GM20000 (cell line): ENCODE measurements at regions not wholly inside any gene's neighbourhood (a gene's known extent, or its start where the extent isn't known, plus 50 kb on each side); places are given as distances from the start of the nearest gene placed in this dataset.
"Not testable (repeated sequence)": the region's sequence is repeated elsewhere in the genome, so short reads cannot be mapped to it uniquely, and the experiment has no call there.

Experiments used
- DNase-seq: peaks from one replicate; pipeline ENCODE4 v3.0.0; 2012; ENCODE audit warnings: low spot score
- CTCF ChIP-seq: IDR thresholded peaks from 2 replicates; pipeline ENCODE4 v1.5.1; 2012; ENCODE audit warnings: mild to moderate bottlenecking, control low read depth; ENCODE audit errors: extremely low read depth, missing control alignments

GRCh38 chrX:150269605-150270254 lies 93.4 kb upstream of the MAMLD1 start:
- DNase-seq: no peak
- TF ChIP-seq CTCF: no peak

GRCh38 chrX:150270622-150271021 lies 92.5 kb upstream of the MAMLD1 start:
- no peak for DNase-seq
- TF ChIP-seq CTCF: no peak

- DNase-seq: not testable (repeated sequence)
These were observed 89.4 kb upstream of the MAMLD1 start for GRCh38 chrX:150273575-150274294.

- TF ChIP-seq CTCF: no peak
- no peak for DNase-seq
These were observed 80.2 kb upstream of the MAMLD1 start for GRCh38 chrX:150282953-150283352.

GRCh38 chrX:150291014-150291413 lies 72.1 kb upstream of the MAMLD1 start:
- no peak for DNase-seq
- no peak for TF ChIP-seq CTCF

- TF ChIP-seq CTCF: no peak
- no peak for DNase-seq
These were observed 69.7 kb upstream of the MAMLD1 start for GRCh38 chrX:150293311-150294013.

GRCh38 chrX:150298841-150299551 lies 64.1 kb upstream of the MAMLD1 start:
- DNase-seq: no peak

More at GRCh38 chrX:150298841-150299551, 64.1 kb upstream of the MAMLD1 start:
- TF ChIP-seq CTCF: no peak
